ENCODE measurements at regions not wholly inside any gene's neighbourhood (a gene's known extent, or its start where the extent isn't known, plus 50 kb on each side); places are given as distances from the start of the nearest gene placed in this dataset.

DNA sequence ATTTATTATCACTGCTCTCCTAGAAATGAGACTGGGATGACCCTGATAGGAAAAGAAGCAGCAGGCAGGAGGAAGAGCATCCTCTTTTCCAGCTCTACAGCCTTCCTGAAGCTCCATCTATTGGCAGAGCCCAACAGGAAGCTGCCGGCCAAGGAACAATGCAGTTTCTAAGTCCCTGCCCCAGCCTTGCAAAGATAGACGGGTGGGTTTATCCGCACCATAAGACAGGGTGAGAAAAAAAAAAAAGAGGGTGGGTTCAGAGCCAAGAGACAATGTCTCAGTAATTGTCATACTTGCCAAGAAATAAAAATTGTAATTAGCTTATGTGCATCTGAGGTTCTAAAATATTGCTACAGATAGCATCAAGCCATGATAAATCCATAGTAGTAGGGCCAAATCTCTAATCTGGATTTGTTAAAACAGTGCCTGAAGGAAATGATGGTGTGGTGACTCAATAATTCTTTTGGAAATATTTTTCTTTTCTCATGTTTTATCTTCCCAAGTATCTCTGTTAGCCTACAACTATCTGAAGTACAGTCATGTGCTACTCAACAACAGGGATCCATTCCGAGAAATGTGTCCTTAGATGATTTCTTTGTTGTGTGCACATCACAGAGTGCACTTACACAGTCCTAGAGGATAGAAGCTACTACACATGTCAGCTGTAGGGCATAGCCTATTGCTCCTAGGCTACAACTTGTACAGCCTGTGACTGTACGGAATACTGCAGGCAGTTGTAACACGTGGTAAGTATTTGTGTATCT, 242.9 kb upstream of the CXCL12 start:
- DNase-seq, result no peak

DNA sequence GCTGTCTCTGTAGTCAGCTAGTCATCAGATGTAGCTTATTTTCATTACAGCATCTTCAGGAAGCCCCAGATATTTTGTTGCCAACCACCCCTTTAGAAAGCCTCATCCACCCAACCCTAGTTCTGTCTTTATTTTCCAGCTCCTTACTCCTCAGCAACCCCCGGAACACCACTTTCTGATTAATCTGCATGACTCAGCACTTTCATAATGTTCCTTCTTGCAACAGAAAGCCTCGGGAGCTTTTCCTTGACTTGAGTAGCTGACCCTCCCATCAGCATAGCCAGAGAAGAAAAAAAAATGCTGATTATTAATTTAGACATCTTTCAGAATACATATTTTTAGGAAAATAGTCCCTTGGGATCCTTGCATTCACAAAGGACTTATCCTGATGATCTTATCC, 244.0 kb upstream of the CXCL12 start:
- no peak for DNase-seq

GRCh38 chr10:44635176-44635575, 250.3 kb upstream of the CXCL12 start:
- no peak for DNase-seq

- DNase-seq, result no peak
Measured at GRCh38 chr10:44636625-44637024, 251.7 kb upstream of the CXCL12 start.

DNA sequence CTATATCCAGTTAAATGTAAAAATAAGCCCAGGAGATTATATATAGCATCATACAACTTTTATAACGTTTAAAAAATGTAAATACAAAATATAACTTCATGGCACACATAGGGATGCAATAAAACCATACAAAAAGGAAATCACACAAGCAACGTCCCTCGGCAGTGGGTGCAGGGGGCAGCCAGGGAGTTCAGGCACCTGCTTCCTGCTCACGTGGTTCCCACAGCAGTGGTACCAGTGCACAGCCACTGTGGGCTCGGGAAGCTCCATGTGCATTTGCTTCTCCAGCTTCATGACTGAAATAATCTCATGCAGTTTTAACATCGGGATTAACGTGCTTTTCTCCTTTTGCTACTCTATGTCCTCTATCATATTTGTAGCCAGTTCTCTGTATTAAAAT, 255.5 kb upstream of the CXCL12 start:
- no peak for DNase-seq

DNA sequence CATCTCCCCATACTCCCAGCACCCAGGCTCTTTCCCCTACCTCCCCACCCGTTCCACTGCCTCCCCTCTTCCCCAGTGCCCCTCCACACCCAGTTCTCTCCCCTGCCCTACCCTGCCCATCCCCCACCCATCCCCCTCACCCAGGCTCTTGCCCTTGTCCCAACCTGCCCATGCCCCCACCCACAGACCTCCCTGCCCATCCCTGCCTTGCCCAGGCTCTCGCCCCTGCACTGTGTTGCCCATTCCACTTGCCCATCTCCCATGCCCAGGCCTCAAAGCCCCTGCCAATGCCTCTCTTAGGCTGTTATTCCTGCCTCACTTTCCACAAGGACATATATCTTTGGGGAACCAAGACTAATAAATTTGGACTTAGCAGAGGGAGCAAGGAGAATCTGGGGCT, 262.6 kb upstream of the CXCL12 start:
- no peak for DNase-seq

DNA sequence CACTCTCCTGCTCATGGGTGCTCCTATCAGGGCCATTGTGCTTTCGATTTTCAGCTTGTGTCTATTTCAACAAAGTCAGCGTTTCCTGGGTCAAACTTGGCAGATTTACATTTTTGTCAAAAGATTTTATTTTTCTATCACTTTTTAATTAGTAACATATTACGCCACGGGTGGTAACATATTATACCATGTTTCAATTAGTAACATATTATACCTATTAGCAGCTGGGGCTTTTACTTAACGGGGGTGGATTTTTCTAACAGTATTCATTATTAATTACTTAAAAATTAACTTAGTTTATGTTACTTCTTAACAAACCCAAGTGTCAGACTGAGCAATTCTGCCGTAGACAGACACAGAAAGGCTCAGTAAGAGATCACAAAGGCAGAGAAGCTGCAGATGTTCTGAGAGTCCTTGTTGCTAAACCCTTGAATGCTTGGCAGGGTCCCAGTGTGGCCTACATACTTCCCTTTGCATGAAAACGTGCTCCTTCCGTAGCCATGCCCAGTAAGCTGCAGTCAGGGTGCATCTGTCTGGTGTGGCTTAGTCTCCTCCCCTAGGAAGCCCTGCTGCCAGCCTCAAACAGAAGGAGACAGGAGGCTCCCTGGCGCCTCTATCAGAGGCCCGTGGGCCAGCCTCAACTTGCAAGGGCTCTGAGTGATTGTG, 263.1 kb upstream of the CXCL12 start:
- no peak for DNase-seq

GRCh38 chr10:44650691-44651661, 260.2 kb upstream of the TMEM72 start:
- DNase-seq, result no peak

- DNase-seq, result no peak
Measured at GRCh38 chr10:44651834-44652233, 259.3 kb upstream of the TMEM72 start.

GRCh38 chr10:44659320-44659719, 251.8 kb upstream of the TMEM72 start:
- DNase-seq, result no peak

- DNase-seq, result no peak
Measured at GRCh38 chr10:44660271-44660670, 250.9 kb upstream of the TMEM72 start.

- DNase-seq, result no peak
Measured at GRCh38 chr10:44662051-44662450, 249.1 kb upstream of the TMEM72 start.

GRCh38 chr10:44668336-44668735, 242.8 kb upstream of the TMEM72 start:
- no peak for DNase-seq

DNA sequence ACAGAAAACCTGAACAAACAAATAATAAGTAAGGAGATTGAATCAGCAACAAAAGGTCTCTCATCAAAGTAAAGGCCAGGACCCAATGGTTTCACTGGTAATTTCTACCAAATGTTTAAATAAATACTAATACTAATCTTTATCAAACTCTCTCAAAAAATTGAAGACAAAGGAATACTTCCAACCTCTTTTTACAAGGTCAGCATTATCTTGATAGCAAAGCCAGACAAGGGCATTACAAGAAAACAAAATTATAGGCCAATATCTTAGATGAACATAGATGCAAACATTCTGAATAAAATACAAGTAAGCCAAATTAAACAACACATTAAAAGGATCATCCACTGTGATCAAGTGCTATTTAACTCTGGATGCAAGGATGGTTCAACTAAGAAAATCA, 239.8 kb upstream of the TMEM72 start:
- DNase-seq, result no peak

- DNase-seq, result no peak
Measured at GRCh38 chr10:44673245-44673983, 237.7 kb upstream of the TMEM72 start.

DNA sequence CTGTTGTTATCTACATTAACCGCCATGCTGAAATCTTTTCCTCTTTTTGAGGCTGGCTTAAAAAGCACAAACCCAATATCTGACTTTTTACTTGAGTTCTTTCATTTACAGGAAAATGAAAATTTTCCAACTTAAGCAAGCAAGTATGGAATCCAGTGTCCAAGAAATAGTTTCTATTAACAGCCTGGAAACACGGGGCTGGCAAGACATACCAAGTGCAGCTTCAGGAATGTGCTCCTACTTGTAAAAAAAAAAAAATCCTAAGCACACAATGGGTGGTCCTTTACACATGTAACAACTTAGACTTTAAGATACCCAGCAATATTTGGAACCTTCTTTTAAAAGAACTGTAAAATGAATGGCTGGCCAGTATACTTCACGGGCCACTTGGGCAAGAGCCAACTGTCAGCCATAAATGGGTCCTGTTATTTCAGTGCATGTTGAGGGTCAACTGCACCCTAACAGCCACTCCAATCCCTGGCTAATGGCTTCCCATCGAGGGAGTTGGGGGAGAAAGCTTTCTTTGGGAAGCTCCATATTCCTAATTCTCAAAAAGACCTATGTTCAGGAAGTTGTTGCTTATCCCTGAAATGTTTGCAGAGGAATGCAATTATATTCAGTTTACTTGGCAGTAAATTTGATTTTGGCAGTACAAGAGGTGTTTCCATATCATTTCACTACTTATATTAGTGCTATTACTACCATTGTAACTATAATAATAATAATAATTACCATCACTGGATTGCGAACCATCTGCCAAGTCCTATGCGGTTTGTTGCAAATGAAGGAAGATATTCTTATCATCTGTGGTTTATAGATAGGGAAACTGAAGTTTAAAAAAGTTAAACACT, 236.4 kb upstream of the TMEM72 start:
- no peak for DNase-seq

GRCh38 chr10:44675387-44675874, 235.7 kb upstream of the TMEM72 start:
- DNase-seq, result no peak

DNA sequence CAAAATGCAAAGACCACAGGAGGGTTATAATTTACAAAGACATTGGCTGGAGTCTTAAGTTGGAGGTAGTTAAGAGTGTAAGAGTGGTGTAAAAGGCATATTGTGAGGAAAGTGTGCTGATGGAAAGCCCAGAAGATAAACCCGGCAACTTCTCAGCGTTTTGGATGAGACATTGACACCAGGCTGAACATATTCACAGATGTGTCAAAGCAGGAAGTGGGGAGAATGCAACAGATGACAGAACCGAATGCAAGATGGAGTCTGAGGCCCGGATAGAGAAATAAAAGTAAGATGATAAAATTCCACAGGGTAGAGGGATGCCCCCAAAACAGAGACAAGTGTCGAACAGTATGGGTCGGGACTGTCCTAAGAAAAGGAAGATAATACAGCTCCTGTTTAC, 230.4 kb upstream of the TMEM72 start:
- no peak for DNase-seq

GRCh38 chr10:44682507-44682906, 228.6 kb upstream of the TMEM72 start:
- DNase-seq, result no peak

DNA sequence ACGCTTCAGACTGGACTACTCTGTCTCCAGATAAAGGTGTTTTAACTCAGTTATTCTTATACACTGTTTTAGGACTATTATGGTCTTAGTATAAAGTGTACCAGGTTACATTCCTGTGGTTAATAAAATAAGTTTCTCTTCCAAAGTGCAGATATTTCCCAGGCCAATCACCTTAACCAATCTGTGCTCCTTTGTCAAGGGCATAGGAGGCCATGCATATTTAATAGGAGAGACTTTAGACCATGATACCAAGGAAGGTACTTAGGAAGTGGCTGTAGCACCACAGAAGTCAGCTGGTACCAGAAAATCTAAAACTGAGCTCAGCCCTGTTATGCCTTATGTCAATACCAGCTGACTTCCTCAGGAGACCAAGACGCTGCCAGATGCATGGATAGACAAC, 226.5 kb upstream of the TMEM72 start:
- DNase-seq, result no peak

DNA sequence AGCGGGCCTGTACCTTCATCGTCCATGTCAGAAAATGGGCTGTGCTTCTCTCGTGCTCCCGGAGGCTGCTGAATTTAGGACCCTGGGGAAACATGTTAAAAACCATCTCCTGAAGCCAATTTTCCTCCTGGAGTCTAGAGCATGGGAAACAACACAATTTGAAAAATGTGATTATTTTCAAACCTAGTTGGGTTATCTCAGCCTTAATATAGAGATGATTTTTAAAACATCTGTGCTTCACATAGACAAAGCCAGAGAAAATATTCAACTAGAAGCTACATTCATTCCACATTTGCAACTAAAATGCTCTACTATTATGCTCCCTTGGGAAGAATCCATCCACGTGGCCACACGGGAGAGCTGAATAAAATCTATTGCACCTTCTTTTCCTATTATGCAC, 225.9 kb upstream of the TMEM72 start:
- no peak for DNase-seq

GRCh38 chr10:44685747-44686146, 225.4 kb upstream of the TMEM72 start:
- no peak for DNase-seq
